ENCODE measurements at regions not wholly inside any gene's neighbourhood (a gene's known extent, or its start where the extent isn't known, plus 50 kb on each side); places are given as distances from the start of the nearest gene placed in this dataset.

GRCh38 chr3:16765661-16766060 is 119.1 kb upstream of the PLCL2 start:
- no peak for TF ChIP-seq CTCF (IDR thresholded peaks at IDR 0.05; ENCODE audit: unreplicated experiment)
- no peak for DNase-seq (ENCODE audit: low spot score)
- no peak overlapping the region for H3K4me3 Mint-ChIP-seq (ENCODE audit: unreplicated experiment)
- peaks cover 1% of the 10 kb centered on the region for H3K27me3 Mint-ChIP-seq (ENCODE audit: unreplicated experiment)
- H3K9me3 Mint-ChIP-seq (ENCODE audit: unreplicated experiment), result no peaks in the 10 kb centered on the region
- H3K36me3 Mint-ChIP-seq (ENCODE audit: low read depth, unreplicated experiment), result no peaks in the 10 kb centered on the region
- peaks cover 11% of the 10 kb centered on the region for H3K4me1 Mint-ChIP-seq (ENCODE audit: unreplicated experiment)
- no peak overlapping the region for H3K27ac Mint-ChIP-seq (ENCODE audit: unreplicated experiment)

- Mint-ChIP-seq H3K36me3 (ENCODE audit: low read depth, unreplicated experiment) (no peaks in the 10 kb centered on the region), H3K4me1 (ENCODE audit: unreplicated experiment) (peaks cover 11% of the 10 kb centered on the region), H3K27ac (ENCODE audit: unreplicated experiment) (no peak overlapping the region), H3K4me3 (ENCODE audit: unreplicated experiment) (no peak overlapping the region), H3K9me3 (ENCODE audit: unreplicated experiment) (no peaks in the 10 kb centered on the region), H3K27me3 (ENCODE audit: unreplicated experiment) (peaks cover 1% of the 10 kb centered on the region)
- no peak for DNase-seq (ENCODE audit: low spot score)
- TF ChIP-seq CTCF (IDR thresholded peaks at IDR 0.05; ENCODE audit: unreplicated experiment), result no peak
These were observed 117.7 kb upstream of the PLCL2 start for GRCh38 chr3:16767006-16767405.

- Mint-ChIP-seq H3K27ac (ENCODE audit: unreplicated experiment) (no peak overlapping the region), H3K4me3 (ENCODE audit: unreplicated experiment) (no peak overlapping the region), H3K27me3 (ENCODE audit: unreplicated experiment) (peaks cover 1% of the 10 kb centered on the region), H3K9me3 (ENCODE audit: unreplicated experiment) (no peaks in the 10 kb centered on the region), H3K36me3 (ENCODE audit: low read depth, unreplicated experiment) (peaks cover 1% of the 10 kb centered on the region), H3K4me1 (ENCODE audit: unreplicated experiment) (peaks cover 11% of the 10 kb centered on the region)
- no peak for TF ChIP-seq CTCF (IDR thresholded peaks at IDR 0.05; ENCODE audit: unreplicated experiment)
- DNase-seq (ENCODE audit: low spot score), result no peak
These were observed 116.7 kb upstream of the PLCL2 start for GRCh38 chr3:16768014-16768413.

GRCh38 chr3:16768956-16769355 is 115.8 kb upstream of the PLCL2 start:
- Mint-ChIP-seq H3K27me3 (ENCODE audit: unreplicated experiment) (peaks cover 1% of the 10 kb centered on the region), H3K36me3 (ENCODE audit: low read depth, unreplicated experiment) (peaks cover 3% of the 10 kb centered on the region), H3K4me3 (ENCODE audit: unreplicated experiment) (no peak overlapping the region), H3K9me3 (ENCODE audit: unreplicated experiment) (no peaks in the 10 kb centered on the region), H3K27ac (ENCODE audit: unreplicated experiment) (no peak overlapping the region), H3K4me1 (ENCODE audit: unreplicated experiment) (peaks cover 11% of the 10 kb centered on the region)
- DNase-seq (ENCODE audit: low spot score), result no peak
- no peak for TF ChIP-seq CTCF (IDR thresholded peaks at IDR 0.05; ENCODE audit: unreplicated experiment)

- no peak overlapping the region for H3K27ac Mint-ChIP-seq (ENCODE audit: unreplicated experiment)
- TF ChIP-seq CTCF (IDR thresholded peaks at IDR 0.05; ENCODE audit: unreplicated experiment), result no peak
- no peak overlapping the region for H3K4me3 Mint-ChIP-seq (ENCODE audit: unreplicated experiment)
- H3K36me3 Mint-ChIP-seq (ENCODE audit: low read depth, unreplicated experiment), result peaks cover 3% of the 10 kb centered on the region
- peaks cover 1% of the 10 kb centered on the region for H3K27me3 Mint-ChIP-seq (ENCODE audit: unreplicated experiment)
- H3K9me3 Mint-ChIP-seq (ENCODE audit: unreplicated experiment), result no peaks in the 10 kb centered on the region
- peaks cover 10% of the 10 kb centered on the region for H3K4me1 Mint-ChIP-seq (ENCODE audit: unreplicated experiment)
- DNase-seq (ENCODE audit: low spot score), result no peak
These were observed 115.2 kb upstream of the PLCL2 start for GRCh38 chr3:16769525-16769924.
